Activated CD8-positive, alpha-beta memory T cell treated with anti-CD3 and anti-CD28 coated beads, Interleukin-2, amount 50 U/mL, for 48 hours (primary cell): ENCODE measurements at regions not wholly inside any gene's neighbourhood (a gene's known extent, or its start where the extent isn't known, plus 50 kb on each side); places are given as distances from the start of the nearest gene placed in this dataset.

Source experiments
- DNase-seq: peaks from one replicate; pipeline ENCODE4 v3.0.0-alpha.2; 2020

- DNase-seq, result no peak
Measured at GRCh38 chr14:51552275-51552674, 99.4 kb upstream of the FRMD6 start.

- no peak for DNase-seq
Measured at GRCh38 chr14:51552768-51553404, 98.8 kb upstream of the FRMD6 start.

GRCh38 chr14:51554339-51554920 lies 97.3 kb upstream of the FRMD6 start:
- DNase-seq, result no peak

GRCh38 chr14:51554953-51555352 lies 96.8 kb upstream of the FRMD6 start:
- DNase-seq, result no peak

GRCh38 chr14:51561141-51561540 lies 90.6 kb upstream of the FRMD6 start:
- DNase-seq, result no peak

- DNase-seq, result no peak
Measured at GRCh38 chr14:51562816-51563215, 88.9 kb upstream of the FRMD6 start.

- DNase-seq, result no peak
Measured at GRCh38 chr14:51563560-51563959, 88.2 kb upstream of the FRMD6 start.

GRCh38 chr14:51564460-51564859 lies 87.2 kb upstream of the FRMD6 start:
- DNase-seq, result no peak

- DNase-seq, result no peak
Measured at GRCh38 chr14:51564986-51565604, 86.6 kb upstream of the FRMD6 start.

- DNase-seq, result no peak
Measured at GRCh38 chr14:51566831-51567582, 84.7 kb upstream of the FRMD6 start.

GRCh38 chr14:51568366-51568765 lies 83.3 kb upstream of the FRMD6 start:
- DNase-seq, result no peak

- no peak for DNase-seq
Measured at GRCh38 chr14:51573607-51574006, 78.1 kb upstream of the FRMD6 start.

GRCh38 chr14:51574009-51574408 lies 77.7 kb upstream of the FRMD6 start:
- no peak for DNase-seq

GRCh38 chr14:51575349-51576116 lies 76.2 kb upstream of the FRMD6 start:
- no peak for DNase-seq

- no peak for DNase-seq
Measured at GRCh38 chr14:51576117-51576430, 75.6 kb upstream of the FRMD6 start.

- DNase-seq, result no peak
Measured at GRCh38 chr14:51576879-51577278, 74.8 kb upstream of the FRMD6 start.

- no peak for DNase-seq
Measured at GRCh38 chr14:51578853-51579252, 72.9 kb upstream of the FRMD6 start.

- no peak for DNase-seq
Measured at GRCh38 chr14:51581017-51581881, 70.5 kb upstream of the FRMD6 start.

GRCh38 chr14:51582437-51582836 lies 69.3 kb upstream of the FRMD6 start:
- DNase-seq, result no peak

- no peak for DNase-seq
Measured at GRCh38 chr14:51585055-51585454, 66.7 kb upstream of the FRMD6 start.

GRCh38 chr14:51592836-51593235 lies 58.9 kb upstream of the FRMD6 start:
- no peak for DNase-seq

GRCh38 chr14:51593397-51593796 lies 58.3 kb upstream of the FRMD6 start:
- no peak for DNase-seq
